ENCODE measurements at regions not wholly inside any gene's neighbourhood (a gene's known extent, or its start where the extent isn't known, plus 50 kb on each side); places are given as distances from the start of the nearest gene placed in this dataset.
"Not testable (repeated sequence)": the region's sequence is repeated elsewhere in the genome, so short reads cannot be mapped to it uniquely, and the experiment has no call there.

- no peak overlapping the region for H3K4me2 ChIP-seq (ENCODE audit: low read length)
- H3K27me3 ChIP-seq (ENCODE audit: control insufficient read depth, insufficient read depth, low read length): peaks cover 69% of the 10 kb centered on the region
- H3K36me3 ChIP-seq (ENCODE audit: insufficient read depth, low read length): no peaks in the 10 kb centered on the region
- H3K9ac ChIP-seq (ENCODE audit: low read depth, low read length): no peak overlapping the region
- no peak overlapping the region for H3K4me3 ChIP-seq (ENCODE audit: low read length)
- H3K4me1 ChIP-seq (ENCODE audit: control insufficient read depth, insufficient read depth, low read length): peaks cover 3% of the 10 kb centered on the region
- H3K9me3 ChIP-seq (replicated peaks; ENCODE audit: low read length): no peaks in the 10 kb centered on the region
Measured at GRCh38 chr12:67070307-67070600, 198.9 kb upstream of the CAND1 start.

- H3K9ac ChIP-seq (ENCODE audit: low read depth, low read length): no peak overlapping the region
- H3K4me2 ChIP-seq (ENCODE audit: low read length): no peak overlapping the region
- H3K4me1 ChIP-seq (ENCODE audit: control insufficient read depth, insufficient read depth, low read length): peaks cover 3% of the 10 kb centered on the region
- H3K36me3 ChIP-seq (ENCODE audit: insufficient read depth, low read length): no peaks in the 10 kb centered on the region
- H3K9me3 ChIP-seq (replicated peaks; ENCODE audit: low read length): no peaks in the 10 kb centered on the region
- no peak overlapping the region for H3K4me3 ChIP-seq (ENCODE audit: low read length)
- H3K27me3 ChIP-seq (ENCODE audit: control insufficient read depth, insufficient read depth, low read length): peaks cover 73% of the 10 kb centered on the region
Measured at GRCh38 chr12:67070604-67071003, 198.6 kb upstream of the CAND1 start.

- H3K9ac ChIP-seq (ENCODE audit: low read depth, low read length); H3K4me3 ChIP-seq (ENCODE audit: low read length); H3K9me3 ChIP-seq (replicated peaks; ENCODE audit: low read length); H3K4me1 ChIP-seq (ENCODE audit: control insufficient read depth, insufficient read depth, low read length); H3K4me2 ChIP-seq (ENCODE audit: low read length); H3K36me3 ChIP-seq (ENCODE audit: insufficient read depth, low read length): not testable (repeated sequence)
- H3K27me3 ChIP-seq (ENCODE audit: control insufficient read depth, insufficient read depth, low read length): peaks cover 69% of the 10 kb centered on the region
Measured at GRCh38 chr12:67072281-67072680, 196.9 kb upstream of the CAND1 start.

- Histone ChIP-seq H3K9me3 (replicated peaks; ENCODE audit: low read length) (no peaks in the 10 kb centered on the region), H3K9ac (ENCODE audit: low read depth, low read length) (no peak overlapping the region), H3K4me3 (ENCODE audit: low read length) (no peak overlapping the region), H3K4me2 (ENCODE audit: low read length) (no peak overlapping the region), H3K4me1 (ENCODE audit: control insufficient read depth, insufficient read depth, low read length) (peaks cover under 1% of the 10 kb centered on the region), H3K27me3 (ENCODE audit: control insufficient read depth, insufficient read depth, low read length) (peaks cover 59% of the 10 kb centered on the region), H3K36me3 (ENCODE audit: insufficient read depth, low read length) (no peaks in the 10 kb centered on the region)
Measured at GRCh38 chr12:67073336-67073735, 195.8 kb upstream of the CAND1 start.

GRCh38 chr12:67074072-67074471, 195.1 kb upstream of the CAND1 start:
- Histone ChIP-seq H3K4me3 (ENCODE audit: low read length) (no peak overlapping the region), H3K4me1 (ENCODE audit: control insufficient read depth, insufficient read depth, low read length) (no peaks in the 10 kb centered on the region), H3K27me3 (ENCODE audit: control insufficient read depth, insufficient read depth, low read length) (peaks cover 66% of the 10 kb centered on the region), H3K9ac (ENCODE audit: low read depth, low read length) (no peak overlapping the region), H3K4me2 (ENCODE audit: low read length) (no peak overlapping the region), H3K36me3 (ENCODE audit: insufficient read depth, low read length) (no peaks in the 10 kb centered on the region), H3K9me3 (replicated peaks; ENCODE audit: low read length) (no peaks in the 10 kb centered on the region)

GRCh38 chr12:67077617-67078016, 191.5 kb upstream of the CAND1 start:
- Histone ChIP-seq H3K4me2 (ENCODE audit: low read length) (no peak overlapping the region), H3K36me3 (ENCODE audit: insufficient read depth, low read length) (no peaks in the 10 kb centered on the region), H3K4me1 (ENCODE audit: control insufficient read depth, insufficient read depth, low read length) (no peaks in the 10 kb centered on the region), H3K9ac (ENCODE audit: low read depth, low read length) (no peak overlapping the region), H3K27me3 (ENCODE audit: control insufficient read depth, insufficient read depth, low read length) (peaks cover 67% of the 10 kb centered on the region), H3K4me3 (ENCODE audit: low read length) (no peak overlapping the region), H3K9me3 (replicated peaks; ENCODE audit: low read length) (no peaks in the 10 kb centered on the region)

GRCh38 chr12:67078957-67079356, 190.2 kb upstream of the CAND1 start:
- H3K4me1 ChIP-seq (ENCODE audit: control insufficient read depth, insufficient read depth, low read length): no peaks in the 10 kb centered on the region
- no peaks in the 10 kb centered on the region for H3K36me3 ChIP-seq (ENCODE audit: insufficient read depth, low read length)

GRCh38 chr12:67080637-67081036, 188.5 kb upstream of the CAND1 start:
- Histone ChIP-seq H3K4me1 (ENCODE audit: control insufficient read depth, insufficient read depth, low read length) (no peaks in the 10 kb centered on the region), H3K9ac (ENCODE audit: low read depth, low read length) (no peak overlapping the region), H3K4me2 (ENCODE audit: low read length) (no peak overlapping the region), H3K9me3 (replicated peaks; ENCODE audit: low read length) (no peaks in the 10 kb centered on the region), H3K4me3 (ENCODE audit: low read length) (no peak overlapping the region), H3K27me3 (ENCODE audit: control insufficient read depth, insufficient read depth, low read length) (peaks cover 52% of the 10 kb centered on the region), H3K36me3 (ENCODE audit: insufficient read depth, low read length) (no peaks in the 10 kb centered on the region)

More at GRCh38 chr12:67078957-67079356, 190.2 kb upstream of the CAND1 start:
- Histone ChIP-seq H3K9me3 (replicated peaks; ENCODE audit: low read length) (no peaks in the 10 kb centered on the region), H3K4me2 (ENCODE audit: low read length) (no peak overlapping the region), H3K27me3 (ENCODE audit: control insufficient read depth, insufficient read depth, low read length) (peaks cover 58% of the 10 kb centered on the region), H3K4me3 (ENCODE audit: low read length) (no peak overlapping the region), H3K9ac (ENCODE audit: low read depth, low read length) (no peak overlapping the region)

GRCh38 chr12:67082221-67082620, 186.9 kb upstream of the CAND1 start:
- Histone ChIP-seq H3K27me3 (ENCODE audit: control insufficient read depth, insufficient read depth, low read length) (peaks cover 44% of the 10 kb centered on the region), H3K9me3 (replicated peaks; ENCODE audit: low read length) (no peaks in the 10 kb centered on the region), H3K36me3 (ENCODE audit: insufficient read depth, low read length) (no peaks in the 10 kb centered on the region), H3K4me1 (ENCODE audit: control insufficient read depth, insufficient read depth, low read length) (no peaks in the 10 kb centered on the region), H3K4me3 (ENCODE audit: low read length) (no peak overlapping the region), H3K9ac (ENCODE audit: low read depth, low read length) (no peak overlapping the region), H3K4me2 (ENCODE audit: low read length) (no peak overlapping the region)

- Histone ChIP-seq H3K27me3 (ENCODE audit: control insufficient read depth, insufficient read depth, low read length) (peaks cover 23% of the 10 kb centered on the region), H3K4me3 (ENCODE audit: low read length) (no peak overlapping the region), H3K4me2 (ENCODE audit: low read length) (no peak overlapping the region), H3K9ac (ENCODE audit: low read depth, low read length) (no peak overlapping the region), H3K36me3 (ENCODE audit: insufficient read depth, low read length) (no peaks in the 10 kb centered on the region), H3K9me3 (replicated peaks; ENCODE audit: low read length) (no peaks in the 10 kb centered on the region), H3K4me1 (ENCODE audit: control insufficient read depth, insufficient read depth, low read length) (no peaks in the 10 kb centered on the region)
Measured at GRCh38 chr12:67085699-67086098, 183.5 kb upstream of the CAND1 start.

- Histone ChIP-seq H3K9ac (ENCODE audit: low read depth, low read length) (no peak overlapping the region), H3K4me1 (ENCODE audit: control insufficient read depth, insufficient read depth, low read length) (no peaks in the 10 kb centered on the region), H3K36me3 (ENCODE audit: insufficient read depth, low read length) (no peaks in the 10 kb centered on the region), H3K9me3 (replicated peaks; ENCODE audit: low read length) (no peaks in the 10 kb centered on the region), H3K27me3 (ENCODE audit: control insufficient read depth, insufficient read depth, low read length) (peaks cover 26% of the 10 kb centered on the region), H3K4me3 (ENCODE audit: low read length) (no peak overlapping the region), H3K4me2 (ENCODE audit: low read length) (no peak overlapping the region)
Measured at GRCh38 chr12:67086116-67086515, 183.0 kb upstream of the CAND1 start.

- Histone ChIP-seq H3K4me2 (ENCODE audit: low read length) (no peak overlapping the region), H3K9ac (ENCODE audit: low read depth, low read length) (no peak overlapping the region), H3K27me3 (ENCODE audit: control insufficient read depth, insufficient read depth, low read length) (peaks cover 30% of the 10 kb centered on the region), H3K4me3 (ENCODE audit: low read length) (no peak overlapping the region), H3K4me1 (ENCODE audit: control insufficient read depth, insufficient read depth, low read length) (no peaks in the 10 kb centered on the region), H3K36me3 (ENCODE audit: insufficient read depth, low read length) (no peaks in the 10 kb centered on the region), H3K9me3 (replicated peaks; ENCODE audit: low read length) (no peaks in the 10 kb centered on the region)
Measured at GRCh38 chr12:67088401-67089118, 180.6 kb upstream of the CAND1 start.
